Transverse colon (tissue), 4 donors: ENCODE measurements at regions not wholly inside any gene's neighbourhood (a gene's known extent, or its start where the extent isn't known, plus 50 kb on each side); places are given as distances from the start of the nearest gene placed in this dataset.

Experiments used
- DNase-seq: peaks from one replicate; pipeline ENCODE4 v3.0.0-alpha.2; 2019
- H3K27ac ChIP-seq, 4 donors: fragments of 200-600 bp; sonication (generic); 2 replicates each; pipeline ENCODE4 v1.5.1; 2016 to 2018; ENCODE audit warnings: inconsistent platforms in 4 of 4
- H3K27me3 ChIP-seq: fragments of 200-600 bp; sonication (generic); 2 replicates; pipeline ENCODE4 v1.5.1; 2017; ENCODE audit warnings: inconsistent platforms
- H3K36me3 ChIP-seq, 4 donors: fragments of 200-600 bp; sonication (generic); 2 replicates each; pipeline ENCODE4 v1.5.1; 2017 to 2019; ENCODE audit warnings: inconsistent platforms in 4 of 4
- H3K4me1 ChIP-seq, 4 donors: fragments of 200-600 bp; sonication (generic); 2 replicates each; pipeline ENCODE4 v1.5.1; 2017 to 2020; ENCODE audit warnings: inconsistent platforms in 4 of 4
- H3K4me3 ChIP-seq, 4 donors: fragments of 200-600 bp; sonication (generic); 1 replicate in 1 of 4; 2 replicates in 3 of 4; pipeline versions ENCODE4 v1.5.1 to v1.6.1; 2017 to 2019; ENCODE audit warnings: inconsistent platforms in 4 of 4
- H3K9me3 ChIP-seq, 2 donors: fragments of 200-600 bp; sonication (generic); 2 replicates each; pipeline ENCODE4 v1.5.1; 2017 to 2019; ENCODE audit warnings: inconsistent platforms in 2 of 2
- CTCF ChIP-seq, 5 experiments: fragments of 200-600 bp in 3 of 5; fragments of 450-650 bp in 2 of 5; sonication (generic) in 3 of 5; IDR thresholded peaks; 1 replicate in 2 of 5; 2 replicates in 3 of 5; pipeline ENCODE4 v1.5.1; 2016 to 2017; ENCODE audit warnings: antibody characterized with exemption in 5 of 5, inconsistent platforms in 3 of 5, mild to moderate bottlenecking in 2 of 5, moderate library complexity in 1 of 5
- EP300 ChIP-seq: sonication (generic); formaldehyde crosslinking; IDR thresholded peaks from one replicate; pipeline ENCODE4 v1.6.1; 2017; ENCODE audit warnings: antibody characterized with exemption, low read depth
- POLR2A ChIP-seq: fragments of 450-650 bp; IDR thresholded peaks from one replicate; pipeline ENCODE4 v1.6.1; 2016; ENCODE audit warnings: antibody characterized with exemption, mild to moderate bottlenecking, moderate library complexity
- POLR2AphosphoS5 ChIP-seq, 3 donors: sonication (generic); formaldehyde crosslinking; IDR thresholded peaks; one replicate each; pipeline ENCODE4 v1.6.1; 2016; ENCODE audit warnings: antibody characterized with exemption in 3 of 3
- WGBS, 2 donors: methylation state at CpG; one replicate each; pipeline ENCODE4 v1.1.5; 2018; ENCODE audit warnings: low coverage in 1 of 2; 5-methylcytosine and 5-hydroxymethylcytosine counted together
- in situ Hi-C, 4 donors: fragments of 200-750 bp; cut with MboI; loops; one replicate each; pipeline versions ENCODE4 v1.15.0 to v1.15.1; 2017; ENCODE audit warnings: low sequenced_read_pairs in 3 of 4, low pct_ligation_motif_present in 1 of 4, low pct_unique_long_range_greater_than_20kb in 1 of 4
- intact Hi-C: fragments of 100-400 bp; cut with DNase I; formaldehyde crosslinking; loops from one replicate; pipeline ENCODE4 v1.15.1; 2023; ENCODE audit warnings: low total_unique reads

DNA sequence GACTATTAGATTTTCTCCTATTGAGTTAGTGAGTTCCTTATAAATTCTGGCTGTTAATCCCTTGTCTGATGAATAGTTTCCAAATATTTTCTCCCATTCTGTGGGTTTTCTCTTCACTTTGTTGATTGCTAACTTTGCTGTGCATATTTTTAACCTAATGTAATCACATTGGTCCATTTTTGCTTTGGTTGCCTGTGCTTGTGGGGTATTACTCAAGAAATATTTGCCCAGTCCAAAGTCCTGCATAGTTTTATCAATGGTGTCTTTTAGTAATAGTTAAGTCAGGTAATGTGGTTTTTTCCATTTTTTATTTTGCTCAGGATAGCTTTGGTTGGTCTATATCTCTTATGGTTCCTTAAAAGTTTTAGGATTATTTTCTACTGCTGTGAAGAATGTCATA, 490.3 kb downstream of the ARAP2 start:
- Histone ChIP-seq H3K4me1 (no peaks in the 10 kb centered on the region), H3K9me3 (no peaks in the 10 kb centered on the region), H3K4me3 (no peak overlapping the region), H3K27me3 (no peaks in the 10 kb centered on the region), H3K36me3 (no peaks in the 10 kb centered on the region), H3K27ac (no peak overlapping the region)
- TF ChIP-seq CTCF (IDR thresholded peaks at IDR 0.05) (no peak), POLR2A (no peak), POLR2AphosphoS5 (IDR thresholded peaks at IDR 0.05) (no peak), EP300 (no peak)
- no peak for DNase-seq
- intact Hi-C loops = no loop called here
- in situ Hi-C loops = no loop called here

GRCh38 chr4:35757836-35758235, 486.5 kb downstream of the ARAP2 start:
- 78 to 83% methylated on average over 1 of the region's 1 CpG for WGBS, 2 donors
- Histone ChIP-seq H3K4me3 (no peak overlapping the region), H3K27ac (no peak overlapping the region), H3K9me3 (no peaks in the 10 kb centered on the region), H3K36me3 (no peaks in the 10 kb centered on the region), H3K27me3 (no peaks in the 10 kb centered on the region), H3K4me1 (no peaks in the 10 kb centered on the region)
- TF ChIP-seq EP300 = no peak
- TF ChIP-seq POLR2AphosphoS5 (IDR thresholded peaks at IDR 0.05) = no peak
- no peak for TF ChIP-seq CTCF (IDR thresholded peaks at IDR 0.05)
- TF ChIP-seq POLR2A = no peak
- intact Hi-C loops = no loop called here
- in situ Hi-C loops = no loop called here
- no peak for DNase-seq

GRCh38 chr4:35760807-35761206, 483.5 kb downstream of the ARAP2 start:
- no peak for TF ChIP-seq POLR2A
- TF ChIP-seq CTCF (IDR thresholded peaks at IDR 0.05) = no peak
- no peak for TF ChIP-seq EP300
- TF ChIP-seq POLR2AphosphoS5 (IDR thresholded peaks at IDR 0.05) = no peak
- H3K4me1 ChIP-seq = no peaks in the 10 kb centered on the region
- H3K36me3 ChIP-seq = no peaks in the 10 kb centered on the region
- no peaks in the 10 kb centered on the region for H3K27me3 ChIP-seq
- intact Hi-C loops (no loop called here), in situ Hi-C loops (no loop called here)
- WGBS, 2 donors = 30 to 63% methylated on average over 2 to 4 of the region's 4 CpGs
- H3K27ac ChIP-seq = no peak overlapping the region
- DNase-seq = no peak
- H3K4me3 ChIP-seq = no peak overlapping the region
- no peaks in the 10 kb centered on the region for H3K9me3 ChIP-seq

- no peaks in the 10 kb centered on the region for H3K9me3 ChIP-seq
- no peak overlapping the region for H3K27ac ChIP-seq
- H3K4me1 ChIP-seq = no peaks in the 10 kb centered on the region
- no peak overlapping the region for H3K4me3 ChIP-seq
- TF ChIP-seq CTCF (IDR thresholded peaks at IDR 0.05) = no peak
- no peak for TF ChIP-seq POLR2AphosphoS5 (IDR thresholded peaks at IDR 0.05)
- no peak for TF ChIP-seq EP300
- no peak for TF ChIP-seq POLR2A
- WGBS, 2 donors = 37 to 59% methylated on average over 2 of the region's 2 CpGs
- intact Hi-C loops = no loop called here
- H3K36me3 ChIP-seq = no peaks in the 10 kb centered on the region
- DNase-seq = no peak
- in situ Hi-C loops = no loop called here
- no peaks in the 10 kb centered on the region for H3K27me3 ChIP-seq
These were observed 472.7 kb downstream of the ARAP2 start for GRCh38 chr4:35771571-35771970.
